Breast epithelium (tissue), 3 donors: ENCODE measurements at regions not wholly inside any gene's neighbourhood (a gene's known extent, or its start where the extent isn't known, plus 50 kb on each side); places are given as distances from the start of the nearest gene placed in this dataset.

Experiments used
- POLR2A ChIP-seq: fragments of 450-650 bp; IDR thresholded peaks from one replicate; pipeline ENCODE4 v1.6.1; 2016; ENCODE audit warnings: antibody characterized with exemption, mild to moderate bottlenecking, moderate library complexity
- POLR2AphosphoS5 ChIP-seq, 3 donors: sonication (generic); formaldehyde crosslinking; IDR thresholded peaks; one replicate each; pipeline ENCODE4 v1.6.1; 2017; ENCODE audit warnings: antibody characterized with exemption in 3 of 3
- TF ChIP-seq, protein P1 (sequence below), 3 donors: fragments of 450-650 bp; IDR thresholded peaks; one replicate each; pipeline ENCODE4 v1.5.1; 2016 to 2017; ENCODE audit warnings: antibody characterized with exemption in 3 of 3, mild to moderate bottlenecking in 3 of 3, moderate library complexity in 3 of 3

- TF ChIP-seq, protein P1, sequence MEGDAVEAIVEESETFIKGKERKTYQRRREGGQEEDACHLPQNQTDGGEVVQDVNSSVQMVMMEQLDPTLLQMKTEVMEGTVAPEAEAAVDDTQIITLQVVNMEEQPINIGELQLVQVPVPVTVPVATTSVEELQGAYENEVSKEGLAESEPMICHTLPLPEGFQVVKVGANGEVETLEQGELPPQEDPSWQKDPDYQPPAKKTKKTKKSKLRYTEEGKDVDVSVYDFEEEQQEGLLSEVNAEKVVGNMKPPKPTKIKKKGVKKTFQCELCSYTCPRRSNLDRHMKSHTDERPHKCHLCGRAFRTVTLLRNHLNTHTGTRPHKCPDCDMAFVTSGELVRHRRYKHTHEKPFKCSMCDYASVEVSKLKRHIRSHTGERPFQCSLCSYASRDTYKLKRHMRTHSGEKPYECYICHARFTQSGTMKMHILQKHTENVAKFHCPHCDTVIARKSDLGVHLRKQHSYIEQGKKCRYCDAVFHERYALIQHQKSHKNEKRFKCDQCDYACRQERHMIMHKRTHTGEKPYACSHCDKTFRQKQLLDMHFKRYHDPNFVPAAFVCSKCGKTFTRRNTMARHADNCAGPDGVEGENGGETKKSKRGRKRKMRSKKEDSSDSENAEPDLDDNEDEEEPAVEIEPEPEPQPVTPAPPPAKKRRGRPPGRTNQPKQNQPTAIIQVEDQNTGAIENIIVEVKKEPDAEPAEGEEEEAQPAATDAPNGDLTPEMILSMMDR (IDR thresholded peaks at IDR 0.05): no peak
- TF ChIP-seq POLR2A (no peak), POLR2AphosphoS5 (IDR thresholded peaks at IDR 0.05) (no peak)
These were observed 159.2 kb downstream of the GATA3 start for GRCh38 chr10:8213735-8214134.
